Renal cortical epithelial cell (primary cell): ENCODE measurements at regions not wholly inside any gene's neighbourhood (a gene's known extent, or its start where the extent isn't known, plus 50 kb on each side); places are given as distances from the start of the nearest gene placed in this dataset.

Experiments
- DNase-seq: peaks from one replicate; pipeline ENCODE4 v3.0.0-alpha.2; 2011; ENCODE audit warnings: low read depth

DNA sequence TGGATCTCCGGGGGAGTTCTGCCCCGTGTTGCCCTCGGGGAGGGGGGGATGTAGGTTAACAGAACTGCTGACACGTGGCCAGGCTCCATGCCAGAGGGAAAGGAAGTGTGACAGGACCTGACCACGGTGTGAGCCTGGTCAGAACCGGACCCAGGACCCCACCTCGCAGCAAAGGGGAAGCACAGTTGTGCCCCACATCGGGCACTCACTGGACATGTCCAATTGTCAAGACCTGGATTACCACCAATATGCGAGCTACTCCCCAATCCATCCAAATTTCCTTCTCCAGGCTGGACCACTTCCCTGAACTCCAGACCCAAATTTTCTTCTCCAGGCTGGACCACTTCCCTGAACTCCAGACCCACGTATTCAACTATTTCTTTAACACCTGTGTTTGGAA, 78.8 kb upstream of the PIWIL1 start:
- DNase-seq = no peak

DNA sequence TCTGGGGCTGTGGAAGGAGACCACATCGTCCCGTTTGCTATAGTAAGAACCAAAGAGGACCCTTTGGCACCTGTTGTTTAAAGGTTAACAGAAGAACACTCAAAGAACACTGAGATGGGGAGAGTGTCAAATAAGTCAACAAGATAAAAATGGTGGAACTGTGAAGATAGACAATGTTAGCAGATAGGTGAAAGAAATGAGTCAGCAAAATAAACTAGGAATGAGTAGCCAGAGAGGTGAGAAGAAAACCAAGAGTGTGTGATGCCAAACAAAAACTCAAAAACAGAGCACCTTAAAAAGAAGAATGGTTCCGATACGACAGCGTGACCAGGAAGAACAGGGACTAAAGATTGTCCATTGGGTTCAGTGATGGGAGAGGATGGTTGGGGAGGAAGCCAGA, 74.7 kb upstream of the PIWIL1 start:
- no peak for DNase-seq

DNA sequence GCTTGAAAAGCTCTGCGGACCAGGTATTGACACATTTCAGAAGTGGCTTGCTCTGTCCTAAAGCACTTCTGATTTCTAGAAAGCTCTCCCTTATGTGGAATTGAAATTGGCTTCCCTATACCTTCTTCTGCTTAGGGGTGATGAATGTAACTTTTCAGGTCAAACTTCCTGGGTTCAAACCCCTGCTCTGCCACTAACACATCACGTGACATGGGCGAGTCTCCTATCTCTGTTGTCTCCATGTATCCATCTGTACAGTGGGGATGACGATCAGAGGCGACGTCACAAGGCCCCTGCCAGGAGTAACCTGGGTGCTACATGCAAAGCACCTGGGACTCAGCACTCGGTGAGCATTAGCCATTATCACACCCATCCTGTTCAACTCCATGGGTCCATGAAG, 73.7 kb upstream of the PIWIL1 start:
- DNase-seq = no peak

DNA sequence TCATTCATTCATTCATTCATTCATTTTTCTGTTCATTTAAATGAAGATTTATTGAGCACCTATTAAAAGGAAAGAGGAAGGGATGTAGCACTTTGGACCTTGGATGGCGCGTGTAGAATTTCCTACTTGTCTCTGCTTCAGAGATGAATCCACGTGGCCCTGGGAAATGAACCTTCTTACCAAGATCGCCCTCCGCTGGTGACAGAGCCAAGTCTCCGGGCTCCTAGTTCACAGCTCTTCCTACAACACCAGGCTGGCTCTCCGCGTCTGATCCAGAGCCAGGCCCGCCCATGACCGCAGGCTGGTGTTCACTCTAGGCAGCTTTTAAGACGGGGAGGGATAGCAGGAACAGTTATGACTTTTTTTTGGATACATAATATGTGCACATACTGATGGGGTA, 70.9 kb upstream of the PIWIL1 start:
- no peak for DNase-seq

DNA sequence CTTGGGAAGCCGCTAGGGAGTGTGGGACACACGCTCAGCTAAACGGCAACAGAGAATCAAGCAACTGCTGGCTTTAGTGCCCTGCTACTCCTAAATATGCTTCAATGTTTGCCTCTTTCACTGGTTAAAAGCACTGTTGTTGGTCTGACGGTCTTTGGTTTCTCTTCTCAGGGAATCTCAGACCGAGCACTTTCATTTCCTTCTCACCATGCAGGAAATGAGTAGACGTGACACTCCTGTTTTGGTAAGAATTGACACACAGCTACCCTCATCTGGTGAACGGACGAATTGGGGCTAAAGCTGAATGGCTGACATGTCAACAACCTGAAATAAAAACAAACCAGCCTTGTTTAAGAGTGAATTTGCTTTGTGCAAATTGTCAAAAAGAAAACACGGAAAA, 57.5 kb upstream of the PIWIL1 start:
- no peak for DNase-seq

DNA sequence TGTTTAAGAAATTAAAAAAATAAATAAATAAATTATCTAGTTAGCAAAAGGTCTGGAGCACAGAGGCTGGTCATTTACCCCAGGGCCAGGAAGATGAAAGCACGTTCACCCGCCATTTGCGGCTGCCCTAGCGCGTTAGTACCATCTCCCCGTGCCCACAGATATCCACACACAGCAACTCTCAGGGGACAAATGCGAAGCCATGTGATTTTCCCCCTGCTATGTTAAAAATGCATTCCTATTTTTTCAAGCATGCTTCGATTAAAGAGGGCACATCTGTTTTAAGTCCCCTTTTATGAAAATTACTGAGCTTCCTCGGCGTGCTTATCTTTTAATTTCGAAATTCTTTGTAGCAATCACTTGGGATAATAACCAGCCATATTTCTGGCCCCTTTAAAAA, 56.9 kb upstream of the PIWIL1 start:
- no peak for DNase-seq

DNA sequence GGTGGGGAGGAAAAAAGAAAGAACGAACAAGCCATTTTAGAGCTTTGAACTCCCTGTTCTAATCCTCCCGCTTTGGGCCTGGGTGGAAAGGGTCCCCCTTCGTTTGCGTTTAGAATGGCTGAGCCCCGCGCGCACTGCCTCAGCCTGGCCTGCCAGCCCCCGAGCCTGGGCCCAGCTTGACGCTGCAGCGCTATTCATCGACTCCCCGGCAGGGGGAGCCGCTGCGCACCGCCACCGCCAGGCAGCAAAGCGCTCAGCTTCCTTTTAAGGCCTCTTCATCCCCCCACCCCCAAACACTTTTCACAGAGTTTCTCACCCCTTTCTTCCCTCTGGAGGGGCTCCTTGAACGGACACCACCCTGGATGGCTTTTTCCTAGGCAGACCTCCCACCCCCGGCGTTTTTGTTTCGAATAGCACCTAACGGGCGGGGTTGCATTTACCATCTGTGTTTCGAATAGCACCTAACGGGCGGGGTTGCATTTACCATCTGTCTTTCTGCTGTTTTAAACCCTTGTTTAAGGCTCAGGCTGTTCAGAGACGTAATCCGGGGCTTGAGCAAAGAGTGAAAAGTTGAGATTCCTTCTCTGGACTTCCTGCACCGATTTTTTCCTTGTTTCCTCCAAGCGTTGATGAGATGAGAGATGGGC, 56.4 kb upstream of the PIWIL1 start:
- DNase-seq = no peak

DNA sequence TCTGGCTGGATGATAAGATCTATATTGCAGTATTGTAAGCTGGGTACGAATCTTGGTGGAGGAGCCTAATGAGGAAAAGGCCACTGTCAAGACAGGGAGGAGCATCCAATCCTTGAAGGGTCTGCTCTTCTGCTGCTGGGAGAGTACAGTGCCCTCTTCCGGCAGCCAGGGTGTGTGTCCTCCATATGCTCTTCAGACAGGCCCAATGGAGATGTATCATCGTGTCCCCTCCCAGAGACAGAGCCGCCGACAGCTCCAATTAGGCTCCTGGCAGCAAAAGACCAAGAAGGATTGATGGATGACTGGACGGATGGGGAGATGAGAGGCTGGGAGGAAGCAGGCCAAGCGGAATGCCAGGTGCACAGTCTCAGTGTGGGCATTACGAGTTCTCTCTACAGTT, 51.6 kb upstream of the PIWIL1 start:
- DNase-seq = no peak

DNA sequence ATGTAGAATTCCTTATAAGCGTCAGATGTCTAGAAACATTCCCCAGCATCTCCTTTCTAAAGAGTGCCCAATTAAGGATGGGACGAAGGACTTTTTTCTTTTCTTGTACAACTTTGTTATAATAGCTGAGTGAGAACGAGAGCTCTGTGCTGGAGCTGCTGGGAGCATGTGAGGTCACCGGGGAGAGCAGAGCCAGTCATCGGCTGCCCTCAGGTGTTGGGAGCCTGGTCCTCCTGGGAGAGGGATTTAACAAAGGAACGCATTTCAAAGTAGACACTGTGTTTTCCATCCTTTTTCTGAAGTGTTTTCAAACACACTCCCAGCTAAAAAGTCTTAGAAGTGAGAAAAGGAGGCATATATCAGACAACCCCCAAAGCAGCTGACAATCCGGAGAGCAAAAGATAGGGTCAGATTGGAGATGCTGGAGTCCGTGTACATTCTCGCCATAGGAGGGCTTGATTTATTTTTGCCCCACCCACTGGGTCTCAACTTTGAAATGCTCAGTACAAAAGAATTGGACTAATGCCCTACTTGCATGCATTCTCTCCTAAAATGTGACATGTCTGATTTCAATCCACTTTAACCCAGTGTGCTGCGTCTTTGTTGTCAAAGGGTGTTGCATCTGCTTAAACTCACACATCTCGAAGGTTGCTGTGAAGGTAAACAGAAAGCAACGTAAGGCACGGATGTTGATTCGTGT, 50.8 kb upstream of the PIWIL1 start:
- no peak for DNase-seq
